ENCODE measurements at regions not wholly inside any gene's neighbourhood (a gene's known extent, or its start where the extent isn't known, plus 50 kb on each side); places are given as distances from the start of the nearest gene placed in this dataset.

DNA sequence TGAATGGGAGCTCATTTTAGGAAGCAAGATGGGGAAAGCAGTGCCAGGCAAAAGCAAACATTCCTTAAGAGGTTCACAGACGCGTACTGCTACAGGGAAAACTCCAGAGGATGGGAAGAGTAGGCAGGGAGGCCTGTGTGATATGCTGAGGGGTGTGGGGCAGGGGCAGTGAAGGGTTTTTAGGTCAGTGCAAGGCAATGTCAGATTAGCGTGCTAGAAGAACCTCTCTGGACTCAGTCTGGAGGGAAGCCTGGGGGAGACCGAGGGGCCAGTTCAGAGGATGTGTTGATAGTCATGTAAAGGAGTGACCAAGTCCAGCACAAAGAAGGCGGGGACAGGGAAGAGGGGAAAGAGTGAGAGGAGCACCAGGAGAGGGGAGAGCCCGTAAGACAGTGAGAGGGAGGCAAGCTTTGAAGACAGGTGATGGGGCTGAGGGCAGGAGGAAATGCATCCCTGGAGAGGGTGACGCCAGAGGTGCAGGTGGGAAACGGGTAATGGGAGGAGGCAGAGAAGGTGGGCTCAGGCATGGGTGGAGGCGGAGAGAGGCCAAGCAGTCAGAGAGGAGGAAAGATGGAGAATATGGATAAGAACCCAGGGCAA, 134.5 kb downstream of the MTX3 start:
- TF ChIP-seq, protein P1, sequence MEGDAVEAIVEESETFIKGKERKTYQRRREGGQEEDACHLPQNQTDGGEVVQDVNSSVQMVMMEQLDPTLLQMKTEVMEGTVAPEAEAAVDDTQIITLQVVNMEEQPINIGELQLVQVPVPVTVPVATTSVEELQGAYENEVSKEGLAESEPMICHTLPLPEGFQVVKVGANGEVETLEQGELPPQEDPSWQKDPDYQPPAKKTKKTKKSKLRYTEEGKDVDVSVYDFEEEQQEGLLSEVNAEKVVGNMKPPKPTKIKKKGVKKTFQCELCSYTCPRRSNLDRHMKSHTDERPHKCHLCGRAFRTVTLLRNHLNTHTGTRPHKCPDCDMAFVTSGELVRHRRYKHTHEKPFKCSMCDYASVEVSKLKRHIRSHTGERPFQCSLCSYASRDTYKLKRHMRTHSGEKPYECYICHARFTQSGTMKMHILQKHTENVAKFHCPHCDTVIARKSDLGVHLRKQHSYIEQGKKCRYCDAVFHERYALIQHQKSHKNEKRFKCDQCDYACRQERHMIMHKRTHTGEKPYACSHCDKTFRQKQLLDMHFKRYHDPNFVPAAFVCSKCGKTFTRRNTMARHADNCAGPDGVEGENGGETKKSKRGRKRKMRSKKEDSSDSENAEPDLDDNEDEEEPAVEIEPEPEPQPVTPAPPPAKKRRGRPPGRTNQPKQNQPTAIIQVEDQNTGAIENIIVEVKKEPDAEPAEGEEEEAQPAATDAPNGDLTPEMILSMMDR (IDR thresholded peaks at IDR 0.05) = no peak
- TF ChIP-seq ZFX (IDR thresholded peaks at IDR 0.05; ENCODE audit: borderline replicate concordance) = no peak

Measured in 22Rv1 (cell line).